H9 (cell line): ENCODE measurements at regions not wholly inside any gene's neighbourhood (a gene's known extent, or its start where the extent isn't known, plus 50 kb on each side); places are given as distances from the start of the nearest gene placed in this dataset.

Source experiments
- DNase-seq: peaks from one replicate; pipeline ENCODE4 v3.0.0-alpha.2; 2017
- H2AFZ ChIP-seq: one replicate; pipeline ENCODE4 v1.6.1; 2013; ENCODE audit warnings: mild to moderate bottlenecking, low read length, control low read depth, moderate library complexity
- H2AK5ac ChIP-seq: 2 replicates; pipeline ENCODE4 v1.6.1; 2013; ENCODE audit warnings: low read length, control low read depth, mixed read lengths; ENCODE audit not compliant: insufficient read length
- H2BK120ac ChIP-seq: one replicate; pipeline ENCODE4 v1.6.1; 2013; ENCODE audit warnings: low read depth, mild to moderate bottlenecking, low read length, control low read depth, inconsistent platforms; ENCODE audit not compliant: poor library complexity, severe bottlenecking
- H2BK12ac ChIP-seq: 2 replicates; pipeline ENCODE4 v1.6.1; 2013; ENCODE audit warnings: low read length, control low read depth, mixed read lengths, low read depth; ENCODE audit not compliant: insufficient read length
- H2BK15ac ChIP-seq: 2 replicates; pipeline ENCODE4 v1.6.1; 2013; ENCODE audit warnings: low read depth, low read length, control low read depth
- H2BK20ac ChIP-seq: one replicate; pipeline ENCODE4 v1.6.1; 2013; ENCODE audit warnings: low read depth, mild to moderate bottlenecking, low read length, control low read depth, inconsistent platforms; ENCODE audit not compliant: poor library complexity, severe bottlenecking
- H2BK5ac ChIP-seq: 2 replicates; pipeline ENCODE4 v1.6.1; 2013; ENCODE audit warnings: low read length, control low read depth, mixed read lengths; ENCODE audit not compliant: insufficient read length
- H3K14ac ChIP-seq: 2 replicates; pipeline ENCODE4 v1.6.1; 2013; ENCODE audit warnings: low read length, control low read depth; ENCODE audit not compliant: insufficient read depth
- H3K18ac ChIP-seq: 2 replicates; pipeline ENCODE4 v1.6.1; 2013; ENCODE audit warnings: low read depth, mild to moderate bottlenecking, mixed read lengths, low read length, control low read depth; ENCODE audit not compliant: insufficient read length
- H3K23ac ChIP-seq: 2 replicates; pipeline ENCODE4 v1.6.1; 2013; ENCODE audit warnings: low read length, control low read depth, mixed read lengths, low read depth; ENCODE audit not compliant: insufficient read length
- H3K23me2 ChIP-seq: 2 replicates; pipeline ENCODE4 v1.6.1; 2013; ENCODE audit warnings: low read depth, mild to moderate bottlenecking, mixed read lengths, low read length, control low read depth; ENCODE audit not compliant: insufficient read length, poor library complexity, severe bottlenecking
- H3K27ac ChIP-seq: 2 replicates; pipeline ENCODE4 v1.5.1; 2013; ENCODE audit warnings: low read length, control low read depth, mixed read lengths, low read depth; ENCODE audit not compliant: insufficient read length
- H3K27me3 ChIP-seq: 2 replicates; pipeline ENCODE4 v1.6.1; 2013; ENCODE audit warnings: low read length, control low read depth, inconsistent platforms; ENCODE audit not compliant: insufficient read depth
- H3K4ac ChIP-seq: 2 replicates; pipeline ENCODE4 v1.6.1; 2013; ENCODE audit warnings: low read depth, mild to moderate bottlenecking, control low read depth, inconsistent platforms, low read length, moderate library complexity
- H3K4me1 ChIP-seq: 2 replicates; pipeline ENCODE4 v1.6.1; 2013; ENCODE audit warnings: low read length, control low read depth, inconsistent platforms; ENCODE audit not compliant: insufficient read depth
- H3K4me2 ChIP-seq: 2 replicates; pipeline ENCODE4 v1.6.1; 2013; ENCODE audit warnings: low read length, control low read depth, mixed read lengths; ENCODE audit not compliant: insufficient read length, insufficient read depth
- H3K56ac ChIP-seq: 2 replicates; pipeline ENCODE4 v1.6.1; 2013; ENCODE audit warnings: low read depth, mild to moderate bottlenecking, mixed read lengths, low read length, control low read depth; ENCODE audit not compliant: insufficient read length
- H3K79me1 ChIP-seq: 2 replicates; pipeline ENCODE4 v1.6.1; 2013; ENCODE audit warnings: low read depth, mild to moderate bottlenecking, moderate library complexity, low read length, control low read depth, inconsistent platforms; ENCODE audit not compliant: insufficient read depth, poor library complexity, severe bottlenecking
- H3K79me2 ChIP-seq: 2 replicates; pipeline ENCODE4 v1.6.1; 2013; ENCODE audit warnings: low read length, control low read depth, inconsistent platforms; ENCODE audit not compliant: insufficient read depth
- H3K9ac ChIP-seq: 2 replicates; pipeline ENCODE4 v1.6.1; 2013; ENCODE audit warnings: low read length, control low read depth, mixed read lengths; ENCODE audit not compliant: insufficient read length; ENCODE audit errors: extremely low read depth
- H3K9me3 ChIP-seq: one replicate; pipeline ENCODE4 v1.6.1; 2013; ENCODE audit warnings: low read depth, low read length, inconsistent platforms; ENCODE audit not compliant: control insufficient read depth
- H3T11ph ChIP-seq: one replicate; pipeline ENCODE4 v1.6.1; 2013; ENCODE audit warnings: mild to moderate bottlenecking, low read length, control low read depth, inconsistent platforms
- H4K20me1 ChIP-seq: one replicate; pipeline ENCODE4 v1.6.1; 2013; ENCODE audit not compliant: control insufficient read depth, insufficient read length, insufficient read depth
- H4K5ac ChIP-seq: 2 replicates; pipeline ENCODE4 v1.6.1; 2013; ENCODE audit warnings: low read depth, mild to moderate bottlenecking, mixed read lengths, low read length, control low read depth; ENCODE audit not compliant: insufficient read length
- H4K8ac ChIP-seq: replicated peaks from 2 replicates; pipeline ENCODE4 v1.6.1; 2013; ENCODE audit warnings: low read length, control low read depth, mixed read lengths, low read depth; ENCODE audit not compliant: insufficient read length
- H4K91ac ChIP-seq: 2 replicates; pipeline ENCODE4 v1.6.1; 2013; ENCODE audit warnings: low read depth, mild to moderate bottlenecking, moderate library complexity, mixed read lengths, low read length, control low read depth; ENCODE audit not compliant: insufficient read length
- H3K27ac Mint-ChIP-seq, 3 experiments: 2 replicates in 2 of 3; 3 replicates in 1 of 3; pipeline ENCODE4 v1.8.0; 2020 to 2021; ENCODE audit warnings: mixed read lengths in 3 of 3, mild to moderate bottlenecking in 1 of 3, moderate library complexity in 1 of 3
- H3K27me3 Mint-ChIP-seq: 2 replicates; pipeline ENCODE4 v1.8.0; 2021; ENCODE audit warnings: low read depth, mild to moderate bottlenecking, moderate library complexity, mixed read lengths
- H3K36me3 Mint-ChIP-seq, 3 experiments: 2 replicates in 2 of 3; 3 replicates in 1 of 3; pipeline ENCODE4 v1.8.0; 2020 to 2021; ENCODE audit warnings: low read depth in 3 of 3, mixed read lengths in 3 of 3; ENCODE audit not compliant: insufficient read depth in 1 of 3
- H3K4me1 Mint-ChIP-seq, 2 experiments: 2 replicates each; pipeline ENCODE4 v1.8.0; 2020; ENCODE audit warnings: mixed read lengths in 2 of 2
- H3K4me3 Mint-ChIP-seq, 2 experiments: 2 replicates in 1 of 2; 3 replicates in 1 of 2; pipeline ENCODE4 v1.8.0; 2020 to 2021; ENCODE audit warnings: mild to moderate bottlenecking in 2 of 2, mixed read lengths in 2 of 2, moderate library complexity in 1 of 2
- H3K9me3 Mint-ChIP-seq, 2 experiments: 2 replicates in 1 of 2; 3 replicates in 1 of 2; pipeline ENCODE4 v1.8.0; 2020; ENCODE audit warnings: mild to moderate bottlenecking in 2 of 2, mixed read lengths in 2 of 2, moderate library complexity in 1 of 2
- CTCF ChIP-seq: fragments of 200-600 bp; sonication (generic); conservative IDR thresholded peaks from 3 replicates; pipeline ENCODE4 v1.8.0; 2021; ENCODE audit warnings: antibody characterized with exemption, mild to moderate bottlenecking
- WGBS: extraction: QIAGEN DNeasy Blood & Tissue Kit; methylation state at CpG from one replicate; pipeline ENCODE4 v1.1.7; 2013; ENCODE audit warnings: missing lambda C conversion rate, low lambda C conversion rate, mixed read lengths; ENCODE audit not compliant: insufficient read length; ENCODE audit errors: extremely low coverage; 5-methylcytosine and 5-hydroxymethylcytosine counted together

GRCh38 chr10:20616056-20616671 lies 280.9 kb downstream of the NEBL start:
- no peak overlapping the region for H2BK5ac ChIP-seq
- H3K4me2 ChIP-seq, result no peak overlapping the region
- Mint-ChIP-seq H3K4me1 (peaks cover 23 to 26% of the 10 kb centered on the region in 2 experiments), H3K27ac (0 out of 7 replicates have a peak overlapping the region, but pooled peaks of 1 of the 3 experiments have one; percentile 31), H3K36me3 (peaks cover 0 to 7% (median 3%) of the 10 kb centered on the region in 3 experiments; a peak in 6 of 7 replicates), H3K4me3 (no peak overlapping the region), H3K27me3 (no peaks in the 10 kb centered on the region), H3K9me3 (no peaks in the 10 kb centered on the region)
- no peak overlapping the region for H2BK15ac ChIP-seq
- H3K18ac ChIP-seq, result no peak overlapping the region
- H4K91ac ChIP-seq, result no peak overlapping the region
- TF ChIP-seq CTCF, result no peak
- H2BK20ac ChIP-seq, result no peak overlapping the region
- H2BK12ac ChIP-seq, result no peak overlapping the region
- H3T11ph ChIP-seq, result no peak overlapping the region
- H4K8ac ChIP-seq, result no peak overlapping the region
- H2AK5ac ChIP-seq, result no peak overlapping the region
- H3K79me2 ChIP-seq, result no peaks in the 10 kb centered on the region
- no peak overlapping the region for H3K14ac ChIP-seq
- no peak overlapping the region for H3K4ac ChIP-seq
- H2AFZ ChIP-seq, result no peak overlapping the region
- no peak overlapping the region for H3K27ac ChIP-seq
- no peaks in the 10 kb centered on the region for H3K27me3 ChIP-seq
- H4K5ac ChIP-seq, result no peak overlapping the region
- H2BK120ac ChIP-seq, result no peak overlapping the region
- H3K23ac ChIP-seq, result no peak overlapping the region
- no peaks in the 10 kb centered on the region for H3K23me2 ChIP-seq
- no CpG with 5 or more reads among the region's 3 CpGs for WGBS
- no peak overlapping the region for H3K56ac ChIP-seq
- peaks cover 7% of the 10 kb centered on the region; the same call in 1 of the 2 replicates for H3K4me1 ChIP-seq
- no peak for DNase-seq
- no peaks in the 10 kb centered on the region for H3K79me1 ChIP-seq
- no peak overlapping the region for H3K9ac ChIP-seq
- H3K9me3 ChIP-seq, result no peaks in the 10 kb centered on the region
- no peaks in the 10 kb centered on the region for H4K20me1 ChIP-seq
